HepG2 (cell line): ENCODE measurements at regions not wholly inside any gene's neighbourhood (a gene's known extent, or its start where the extent isn't known, plus 50 kb on each side); places are given as distances from the start of the nearest gene placed in this dataset.

Experiments used
- ATAC-seq: fragments of 200-7000 bp; cut with Tn5 transposase; 3 replicates; pipeline ENCODE4 v1.9.1; 2020; ENCODE audit warnings: mild to moderate bottlenecking, moderate library complexity
- BruUV-seq: library from RNA; stranded (reverse); fragments of 400-500 nt; replicated peaks from 2 replicates; lab custom pipeline; 2021; lab: Mats Ljungman, UMichigan
- CTCF ChIA-PET: fragments of 300-600 bp; formaldehyde crosslinking; extraction: SDS; loops from one replicate; lab custom pipeline; 2021; ENCODE audit warnings: low total read pairs, inconsistent platforms, low intra/inter-chr PET ratio; lab: Yijun Ruan, JAX
- POLR2A ChIA-PET: fragments of 350-600 bp; sonication (Branson Sonifier 250); formaldehyde crosslinking; loops from one replicate; lab custom pipeline; 2020; ENCODE audit warnings: antibody characterized with exemption, inconsistent platforms; lab: Yijun Ruan, JAX
- DNase-seq: peaks from one replicate; pipeline ENCODE4 v3.0.0-alpha.2; 2015; ENCODE audit warnings: low spot score
- FAIRE-seq: peaks from 3 replicates; lab custom pipeline; 2011; peaks lifted over from hg19 to GRCh38; lab: Jason Lieb, UNC
- H2AFZ ChIP-seq: one replicate; pipeline ENCODE4 v1.6.1; 2011; ENCODE audit warnings: low read length, inconsistent platforms
- H3K27ac ChIP-seq: fragments of 300-600 bp; 3 replicates; pipeline ENCODE4 v1.8.0; 2011; ENCODE audit warnings: mixed run types, mild to moderate bottlenecking, mixed read lengths, low read length, inconsistent platforms; ENCODE audit not compliant: insufficient read depth; ENCODE audit errors: extremely low read length
- H3K27me3 ChIP-seq, 2 experiments: fragments of 200-600 bp in 1 of 2; 2 replicates in 1 of 2; 3 replicates in 1 of 2; pipeline versions ENCODE4 v1.6.0 to v1.8.0; 2011; ENCODE audit warnings: low read length in 2 of 2, mild to moderate bottlenecking in 2 of 2, moderate library complexity in 2 of 2, inconsistent platforms in 1 of 2; ENCODE audit not compliant: insufficient read depth in 2 of 2, control insufficient read depth in 1 of 2
- H3K36me3 ChIP-seq, 2 experiments: fragments of 200-600 bp in 1 of 2; replicated peaks in 1 of 2; 2 replicates in 1 of 2; 3 replicates in 1 of 2; pipeline versions ENCODE4 v1.5.1 to v1.8.0; 2011; ENCODE audit warnings: low read length in 2 of 2, inconsistent platforms in 1 of 2; ENCODE audit not compliant: insufficient read depth in 2 of 2, control insufficient read depth in 1 of 2
- H3K4me1 ChIP-seq: 2 replicates; pipeline ENCODE4 v1.5.1; 2012; ENCODE audit warnings: low read length, inconsistent platforms; ENCODE audit not compliant: insufficient read depth
- H3K4me2 ChIP-seq: 2 replicates; pipeline ENCODE4 v1.6.0; 2011; ENCODE audit warnings: low read depth, low read length, inconsistent platforms
- H3K4me3 ChIP-seq, 3 experiments: fragments of 200-600 bp in 1 of 3; sonication (generic), shearing (Covaris generic) in 1 of 3; replicated peaks in 1 of 3; 2 replicates each; pipeline ENCODE4 v1.5.1; 2011 to 2016; ENCODE audit warnings: low read length in 3 of 3, inconsistent platforms in 2 of 3, low read depth in 2 of 3, mild to moderate bottlenecking in 2 of 3, control low read depth in 1 of 3, mixed read lengths in 1 of 3; ENCODE audit not compliant: insufficient read depth in 1 of 3
- H3K79me2 ChIP-seq: one replicate; pipeline ENCODE4 v1.6.1; 2011; ENCODE audit warnings: low read length, inconsistent platforms; ENCODE audit not compliant: insufficient read depth
- H3K9ac ChIP-seq: 2 replicates; pipeline ENCODE4 v1.6.0; 2011; ENCODE audit warnings: mild to moderate bottlenecking, low read depth, low read length, inconsistent platforms; ENCODE audit not compliant: insufficient read depth
- H3K9me3 ChIP-seq: 2 replicates; pipeline ENCODE4 v1.5.1; 2012; ENCODE audit warnings: mild to moderate bottlenecking, low read length
- H4K20me1 ChIP-seq: 2 replicates; pipeline ENCODE4 v1.6.0; 2011; ENCODE audit warnings: inconsistent platforms, mild to moderate bottlenecking, low read length, moderate library complexity; ENCODE audit not compliant: insufficient read depth
- ADNP ChIP-seq: sonication (generic); formaldehyde crosslinking; IDR thresholded peaks from 2 replicates; pipeline ENCODE4 v1.4.0; 2020; ENCODE audit warnings: missing genetic modification reagents
- ATM ChIP-seq: fragments of 450-650 bp; IDR thresholded peaks from 2 replicates; pipeline ENCODE4 v1.7.1; 2017; ENCODE audit warnings: mild to moderate bottlenecking, borderline replicate concordance
- CREM ChIP-seq, 2 experiments: sonication (generic) in 1 of 2; formaldehyde crosslinking in 1 of 2; IDR thresholded peaks; 2 replicates each; pipeline versions ENCODE4 v1.4.0 to v1.6.1; 2016 to 2020; ENCODE audit warnings: antibody characterized with exemption in 1 of 2, mild to moderate bottlenecking in 1 of 2, missing genetic modification reagents in 1 of 2
- IKZF4 ChIP-seq: sonication (generic); formaldehyde crosslinking; IDR thresholded peaks from 2 replicates; pipeline ENCODE4 v1.5.1; 2020; ENCODE audit warnings: borderline replicate concordance, mild to moderate bottlenecking, low read depth, missing genetic modification reagents; ENCODE audit errors: not compliant biosample characterization
- ZNF3 ChIP-seq: IDR thresholded peaks from 2 replicates; pipeline ENCODE4 v1.7.0; 2017; ENCODE audit warnings: inconsistent platforms
- WGBS: methylation state at CpG from one replicate; pipeline ENCODE4 v1.1.6; 2017; ENCODE audit warnings: low lambda C conversion rate; 5-methylcytosine and 5-hydroxymethylcytosine counted together
- in situ Hi-C: cut with HindIII; loops from 2 replicates; pipeline ENCODE4 v1.10.0; 2017; ENCODE audit warnings: low pct_unique_long_range_greater_than_20kb; ENCODE audit not compliant: extremely low pct_ligation_motif_present
- intact Hi-C: fragments of 100-400 bp; cut with micrococcal nuclease; formaldehyde crosslinking; loops from one replicate; pipeline ENCODE4 v1.10.0; 2022; ENCODE audit not compliant: unreplicated experiment

DNA sequence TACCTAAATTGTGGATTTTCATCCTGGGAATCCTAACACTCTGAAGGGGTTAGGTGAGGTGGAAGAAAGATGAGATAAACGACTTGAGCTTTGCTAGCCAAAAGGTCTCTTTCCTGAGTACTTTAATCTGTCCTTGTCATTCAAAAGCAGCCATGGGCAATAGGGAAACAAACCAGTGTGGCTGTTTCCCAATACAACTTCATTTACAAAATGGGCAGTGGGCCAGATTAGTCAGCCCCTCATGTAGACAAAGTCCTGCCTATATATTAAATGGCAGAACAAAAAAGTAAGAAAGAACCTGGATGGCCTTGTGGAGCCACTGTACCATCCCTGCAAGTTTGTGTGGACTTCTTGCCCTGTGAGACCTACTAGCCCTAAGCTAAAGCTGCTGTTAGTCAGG is 51.0 kb upstream of the NFIL3 start:
- no peak overlapping the region for H3K9ac ChIP-seq
- H3K27me3 ChIP-seq: peaks cover 0 to 14% of the 10 kb centered on the region in 2 experiments; a peak in 4 of 5 replicates
- peaks cover 6% of the 10 kb centered on the region for H3K9me3 ChIP-seq
- intact Hi-C loops (no loop called here), in situ Hi-C loops (no loop called here)
- no peak overlapping the region for H3K4me3 ChIP-seq
- no peak for FAIRE-seq
- TF ChIP-seq ZNF3 (CRISPR knock-in tag) (no peak), ATM (no peak), IKZF4 (no peak), ADNP (CRISPR knock-in tag) (no peak), CREM (IDR thresholded peaks at IDR 0.05) (no peak), CREM (CRISPR knock-in tag; IDR thresholded peaks at IDR 0.05) (no peak)
- WGBS: 0% methylated on average over 1 of the region's 1 CpG
- no peak overlapping the region for H2AFZ ChIP-seq
- POLR2A ChIA-PET: no interaction called here
- no peak for ATAC-seq
- no peak for DNase-seq
- BruUV-seq: no TSS peak
- H3K4me2 ChIP-seq: no peak overlapping the region
- H3K27ac ChIP-seq: no peak overlapping the region
- H3K36me3 ChIP-seq: no peaks in the 10 kb centered on the region
- H4K20me1 ChIP-seq: no peaks in the 10 kb centered on the region
- CTCF ChIA-PET: no interaction called here
- no peaks in the 10 kb centered on the region for H3K4me1 ChIP-seq
- no peaks in the 10 kb centered on the region for H3K79me2 ChIP-seq
